Endothelial cell of umbilical vein (primary cell): ENCODE measurements at regions not wholly inside any gene's neighbourhood (a gene's known extent, or its start where the extent isn't known, plus 50 kb on each side); places are given as distances from the start of the nearest gene placed in this dataset.

Source experiments
- BruUV-seq: library from RNA; stranded (reverse); fragments of 400-500 nt; replicated peaks from 2 replicates; lab custom pipeline; 2021; lab: Mats Ljungman, UMichigan
- CTCF ChIA-PET: fragments of 300-600, 350-600 bp; sonication (Branson Sonifier 250); formaldehyde crosslinking; loops from one replicate; lab custom pipeline; 2021; ENCODE audit warnings: antibody characterized with exemption, inconsistent platforms; lab: Charles Lee
- POLR2A ChIA-PET: fragments of 300-600, 350-600 bp; sonication (Branson Sonifier 250); formaldehyde crosslinking; loops from one replicate; lab custom pipeline; 2021; ENCODE audit warnings: antibody characterized with exemption, inconsistent platforms; lab: Charles Lee
- DNase-seq: peaks from one replicate; pipeline ENCODE4 v3.0.0-alpha.2; 2011; ENCODE audit warnings: low read depth, low spot score
- FAIRE-seq: peaks from 2 replicates; lab custom pipeline; 2011; peaks lifted over from hg19 to GRCh38; lab: Jason Lieb, UNC
- H2AFZ ChIP-seq: 2 replicates; pipeline ENCODE4 v1.6.0; 2012; ENCODE audit warnings: low read depth, low read length, control low read depth, inconsistent platforms
- H3K27ac ChIP-seq: 2 replicates; pipeline ENCODE4 v1.5.1; 2011; ENCODE audit warnings: low read depth, mild to moderate bottlenecking, control low read depth, low read length, moderate library complexity; ENCODE audit not compliant: insufficient read depth
- H3K27me3 ChIP-seq, 2 experiments: 2 replicates each; pipeline versions ENCODE4 v1.6.0 to v1.6.1; 2011; ENCODE audit warnings: low read length in 2 of 2, mixed read lengths in 1 of 2; ENCODE audit not compliant: control insufficient read depth in 2 of 2, insufficient read depth in 2 of 2
- H3K36me3 ChIP-seq, 2 experiments: 2 replicates in 1 of 2; 3 replicates in 1 of 2; pipeline ENCODE4 v1.5.1; 2011; ENCODE audit warnings: low read length in 2 of 2, mild to moderate bottlenecking in 1 of 2, moderate library complexity in 1 of 2; ENCODE audit not compliant: control insufficient read depth in 2 of 2, insufficient read depth in 2 of 2; ENCODE audit errors: extremely low read depth in 1 of 2
- H3K4me1 ChIP-seq: 3 replicates; pipeline ENCODE4 v1.5.1; 2011; ENCODE audit warnings: mild to moderate bottlenecking, low read length; ENCODE audit not compliant: control insufficient read depth, insufficient read depth; ENCODE audit errors: extremely low read depth
- H3K4me2 ChIP-seq: 2 replicates; pipeline ENCODE4 v1.6.1; 2011; ENCODE audit warnings: low read length, control low read depth, mixed read lengths; ENCODE audit not compliant: insufficient read depth
- H3K4me3 ChIP-seq, 3 experiments: fragments of 200-600 bp in 1 of 3; sonication (generic), shearing (Covaris generic) in 1 of 3; replicated peaks in 1 of 3; 2 replicates each; pipeline ENCODE4 v1.5.1; 2011 to 2016; ENCODE audit warnings: control low read depth in 3 of 3, low read length in 3 of 3, mild to moderate bottlenecking in 2 of 3, inconsistent platforms in 1 of 3, low read depth in 1 of 3, moderate library complexity in 1 of 3; ENCODE audit not compliant: insufficient read depth in 1 of 3
- H3K79me2 ChIP-seq: 2 replicates; pipeline ENCODE4 v1.6.0; 2012; ENCODE audit warnings: low read length, inconsistent platforms; ENCODE audit not compliant: control insufficient read depth, insufficient read depth
- H3K9ac ChIP-seq: replicated peaks from 2 replicates; pipeline ENCODE3; 2011; ENCODE audit warnings: low read length, control low read depth; ENCODE audit not compliant: insufficient read depth; ENCODE audit errors: extremely low read depth
- H3K9me1 ChIP-seq: replicated peaks from 3 replicates; pipeline ENCODE4 v1.6.0; 2011; ENCODE audit warnings: mild to moderate bottlenecking, low read length; ENCODE audit not compliant: control insufficient read depth, insufficient read depth; ENCODE audit errors: extremely low read depth
- H3K9me3 ChIP-seq: replicated peaks from 2 replicates; pipeline ENCODE4 v1.5.1; 2012; ENCODE audit warnings: low read length, inconsistent platforms; ENCODE audit not compliant: control insufficient read depth, insufficient read depth
- H4K20me1 ChIP-seq: replicated peaks from 2 replicates; pipeline ENCODE3; 2011; ENCODE audit warnings: mild to moderate bottlenecking, low read length; ENCODE audit not compliant: control insufficient read depth, insufficient read depth; ENCODE audit errors: extremely low read depth
- CTCF ChIP-seq, 2 donors: IDR thresholded peaks; 1 replicate in 1 of 2; 2 replicates in 1 of 2; pipeline ENCODE4 v1.5.1; 2011; ENCODE audit warnings: low read length in 2 of 2, mild to moderate bottlenecking in 2 of 2, moderate library complexity in 2 of 2, control low read depth in 1 of 2, inconsistent platforms in 1 of 2, low read depth in 1 of 2; ENCODE audit not compliant: insufficient read depth in 1 of 2; ENCODE audit errors: extremely low read depth in 1 of 2
- EZH2 ChIP-seq: IDR thresholded peaks from 2 replicates; pipeline ENCODE4 v1.6.1; 2012; ENCODE audit warnings: borderline replicate concordance, low read depth, mild to moderate bottlenecking, moderate library complexity, low read length, inconsistent platforms; ENCODE audit not compliant: severe bottlenecking
- FOS ChIP-seq: IDR thresholded peaks from 2 replicates; pipeline ENCODE4 v1.6.1; 2011; ENCODE audit warnings: mild to moderate bottlenecking, low read length, moderate library complexity, borderline replicate concordance; ENCODE audit not compliant: insufficient read depth
- GATA2 ChIP-seq: IDR thresholded peaks from 2 replicates; pipeline ENCODE4 v1.7.0; 2011; ENCODE audit warnings: low read depth, mild to moderate bottlenecking, moderate library complexity, mixed read lengths, low read length; ENCODE audit not compliant: insufficient read length, insufficient read depth
- JUN ChIP-seq: IDR thresholded peaks from 2 replicates; pipeline ENCODE4 v1.6.1; 2011; ENCODE audit warnings: borderline replicate concordance, low read depth; ENCODE audit not compliant: insufficient read length, insufficient read depth
- MAX ChIP-seq: IDR thresholded peaks from 2 replicates; pipeline ENCODE4 v1.6.1; 2011; ENCODE audit not compliant: insufficient read depth, insufficient read length
- MYC ChIP-seq: IDR thresholded peaks from one replicate; pipeline ENCODE4 v1.6.1; 2011; ENCODE audit warnings: mild to moderate bottlenecking, low read depth, low read length
- POLR2A ChIP-seq: IDR thresholded peaks from 2 replicates; pipeline ENCODE4 v1.6.1; 2012; ENCODE audit warnings: low read depth, mild to moderate bottlenecking, control low read depth, low read length
- POLR2AphosphoS5 ChIP-seq: IDR thresholded peaks from 2 replicates; pipeline ENCODE4 v1.6.1; 2012; ENCODE audit warnings: low read depth, mild to moderate bottlenecking, control low read depth, low read length, moderate library complexity; ENCODE audit not compliant: insufficient read depth
- dilution Hi-C: fragments of 300-500 bp; cut with MboI; formaldehyde crosslinking; loops from one replicate; pipeline ENCODE4 v1.15.0; 2019; ENCODE audit warnings: low sequenced_read_pairs; ENCODE audit not compliant: extremely low pct_ligation_motif_present
- intact Hi-C: fragments of 100-400 bp; cut with micrococcal nuclease; formaldehyde crosslinking; loops from one replicate; pipeline ENCODE4 v1.10.0; 2022

GRCh38 chr6:128641703-128642102 is 121.3 kb upstream of the PTPRK start:
- no peak overlapping the region for H3K4me3 ChIP-seq
- DNase-seq, result no peak
- no peaks in the 10 kb centered on the region for H3K36me3 ChIP-seq
- H3K9ac ChIP-seq, result no peak overlapping the region
- H3K27ac ChIP-seq, result no peak overlapping the region
- no peak overlapping the region for H2AFZ ChIP-seq
- H4K20me1 ChIP-seq, result no peaks in the 10 kb centered on the region
- FAIRE-seq, result no peak
- H3K4me1 ChIP-seq, result no peaks in the 10 kb centered on the region
- TF ChIP-seq MAX (no peak), POLR2A (no peak), POLR2AphosphoS5 (no peak), CTCF (IDR thresholded peaks at IDR 0.05; ENCODE audit: extremely low read depth in 1 of 2, insufficient read depth in 1 of 2, low read depth in 1 of 2, low read length in 2 of 2) (no peak), FOS (no peak), JUN (no peak), MYC (no peak), GATA2 (no peak), EZH2 (no peak)
- no peak overlapping the region for H3K4me2 ChIP-seq
- intact Hi-C loops (no loop called here), dilution Hi-C loops (no loop called here)
- no peaks in the 10 kb centered on the region for H3K27me3 ChIP-seq
- no TSS peak for BruUV-seq
- ChIA-PET POLR2A (no interaction called here), CTCF (no interaction called here)
- no peaks in the 10 kb centered on the region for H3K9me1 ChIP-seq
- no peaks in the 10 kb centered on the region for H3K9me3 ChIP-seq
- no peaks in the 10 kb centered on the region for H3K79me2 ChIP-seq
